ENCODE measurements at regions not wholly inside any gene's neighbourhood (a gene's known extent, or its start where the extent isn't known, plus 50 kb on each side); places are given as distances from the start of the nearest gene placed in this dataset.

- Histone ChIP-seq H3K4me1 (ENCODE audit: insufficient read depth, insufficient read length) (no peaks in the 10 kb centered on the region), H3K27me3 (ENCODE audit: insufficient read depth, insufficient read length) (no peaks in the 10 kb centered on the region), H3K9ac (ENCODE audit: insufficient read length, low read depth) (no peak overlapping the region), H3K4me3 (ENCODE audit: insufficient read length, low read depth) (no peak overlapping the region), H3K9me3 (ENCODE audit: insufficient read depth, low read length) (no peaks in the 10 kb centered on the region), H3K36me3 (ENCODE audit: insufficient read depth, insufficient read length, low read length) (no peaks in the 10 kb centered on the region)
- DNase-seq (ENCODE audit: low read depth, low spot score), result no peak
- no peak for TF ChIP-seq SUZ12 (IDR thresholded peaks at IDR 0.05; ENCODE audit: extremely low read depth, insufficient read depth, insufficient read length)
- no peak for TF ChIP-seq YY1 (IDR thresholded peaks at IDR 0.05; ENCODE audit: insufficient read depth, insufficient read length)
- no peak for TF ChIP-seq ZNF274 (IDR thresholded peaks at IDR 0.05; ENCODE audit: low read depth, low read length)
Measured at GRCh38 chr6:81233990-81234389, 518.5 kb downstream of the TENT5A start.

- Histone ChIP-seq H3K9me3 (ENCODE audit: insufficient read depth, low read length) (no peaks in the 10 kb centered on the region), H3K4me3 (ENCODE audit: insufficient read length, low read depth) (no peak overlapping the region), H3K27me3 (ENCODE audit: insufficient read depth, insufficient read length) (no peaks in the 10 kb centered on the region), H3K36me3 (ENCODE audit: insufficient read depth, insufficient read length, low read length) (no peaks in the 10 kb centered on the region), H3K9ac (ENCODE audit: insufficient read length, low read depth) (no peak overlapping the region), H3K4me1 (ENCODE audit: insufficient read depth, insufficient read length) (no peaks in the 10 kb centered on the region)
- no peak for DNase-seq (ENCODE audit: low read depth, low spot score)
- TF ChIP-seq ZNF274 (IDR thresholded peaks at IDR 0.05; ENCODE audit: low read depth, low read length), result no peak
- TF ChIP-seq SUZ12 (IDR thresholded peaks at IDR 0.05; ENCODE audit: extremely low read depth, insufficient read depth, insufficient read length), result no peak
- TF ChIP-seq YY1 (IDR thresholded peaks at IDR 0.05; ENCODE audit: insufficient read depth, insufficient read length), result no peak
Measured at GRCh38 chr6:81228912-81229555, 523.4 kb downstream of the TENT5A start.

DNA sequence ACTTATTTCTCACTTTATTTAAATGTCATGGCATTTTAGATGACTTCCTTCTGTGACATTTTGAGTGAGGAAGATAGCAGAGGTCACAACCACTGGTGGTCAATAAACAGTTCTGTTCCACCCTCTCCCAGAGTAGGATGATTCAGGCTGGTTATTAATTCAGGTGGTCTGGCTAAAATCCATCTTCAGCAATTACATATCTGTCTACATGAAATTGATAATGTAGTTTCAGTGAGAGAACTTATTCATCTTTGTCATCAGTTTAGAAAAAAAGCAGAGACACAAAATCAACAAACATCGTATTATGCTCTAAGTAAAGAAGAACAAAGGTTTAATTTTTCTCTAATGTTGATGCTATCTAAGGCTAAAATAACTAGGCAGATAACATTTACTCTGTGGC is 525.5 kb downstream of the TENT5A start:
- Histone ChIP-seq H3K27me3 (ENCODE audit: insufficient read depth, insufficient read length) (no peaks in the 10 kb centered on the region), H3K36me3 (ENCODE audit: insufficient read depth, insufficient read length, low read length) (no peaks in the 10 kb centered on the region), H3K4me3 (ENCODE audit: insufficient read length, low read depth) (no peak overlapping the region), H3K9ac (ENCODE audit: insufficient read length, low read depth) (no peak overlapping the region), H3K4me1 (ENCODE audit: insufficient read depth, insufficient read length) (no peaks in the 10 kb centered on the region), H3K9me3 (ENCODE audit: insufficient read depth, low read length) (no peaks in the 10 kb centered on the region)
- no peak for DNase-seq (ENCODE audit: low read depth, low spot score)
- TF ChIP-seq YY1 (IDR thresholded peaks at IDR 0.05; ENCODE audit: insufficient read depth, insufficient read length), result no peak
- TF ChIP-seq ZNF274 (IDR thresholded peaks at IDR 0.05; ENCODE audit: low read depth, low read length), result no peak
- TF ChIP-seq SUZ12 (IDR thresholded peaks at IDR 0.05; ENCODE audit: extremely low read depth, insufficient read depth, insufficient read length), result no peak

- Histone ChIP-seq H3K9ac (ENCODE audit: insufficient read length, low read depth) (no peak overlapping the region), H3K27me3 (ENCODE audit: insufficient read depth, insufficient read length) (no peaks in the 10 kb centered on the region), H3K36me3 (ENCODE audit: insufficient read depth, insufficient read length, low read length) (no peaks in the 10 kb centered on the region), H3K4me3 (ENCODE audit: insufficient read length, low read depth) (no peak overlapping the region), H3K9me3 (ENCODE audit: insufficient read depth, low read length) (no peaks in the 10 kb centered on the region), H3K4me1 (ENCODE audit: insufficient read depth, insufficient read length) (no peaks in the 10 kb centered on the region)
- TF ChIP-seq ZNF274 (IDR thresholded peaks at IDR 0.05; ENCODE audit: low read depth, low read length) (no peak), YY1 (IDR thresholded peaks at IDR 0.05; ENCODE audit: insufficient read depth, insufficient read length) (no peak), SUZ12 (IDR thresholded peaks at IDR 0.05; ENCODE audit: extremely low read depth, insufficient read depth, insufficient read length) (no peak)
- no peak for DNase-seq (ENCODE audit: low read depth, low spot score)
Measured at GRCh38 chr6:81216668-81217067, 535.8 kb downstream of the TENT5A start.

- H3K9ac ChIP-seq (ENCODE audit: insufficient read length, low read depth), result no peak overlapping the region
- no peak for DNase-seq (ENCODE audit: low read depth, low spot score)
- H3K27me3 ChIP-seq (ENCODE audit: insufficient read depth, insufficient read length), result no peaks in the 10 kb centered on the region
- H3K36me3 ChIP-seq (ENCODE audit: insufficient read depth, insufficient read length, low read length), result no peaks in the 10 kb centered on the region
- TF ChIP-seq ZNF274 (IDR thresholded peaks at IDR 0.05; ENCODE audit: low read depth, low read length), result no peak
- no peak for TF ChIP-seq SUZ12 (IDR thresholded peaks at IDR 0.05; ENCODE audit: extremely low read depth, insufficient read depth, insufficient read length)
- TF ChIP-seq YY1 (IDR thresholded peaks at IDR 0.05; ENCODE audit: insufficient read depth, insufficient read length), result no peak
- no peak overlapping the region for H3K4me3 ChIP-seq (ENCODE audit: insufficient read length, low read depth)
- no peaks in the 10 kb centered on the region for H3K4me1 ChIP-seq (ENCODE audit: insufficient read depth, insufficient read length)
- no peaks in the 10 kb centered on the region for H3K9me3 ChIP-seq (ENCODE audit: insufficient read depth, low read length)
Measured at GRCh38 chr6:81215092-81215432, 537.4 kb downstream of the TENT5A start.

- H3K9ac ChIP-seq (ENCODE audit: insufficient read length, low read depth), result no peak overlapping the region
- TF ChIP-seq ZNF274 (IDR thresholded peaks at IDR 0.05; ENCODE audit: low read depth, low read length) (no peak), YY1 (IDR thresholded peaks at IDR 0.05; ENCODE audit: insufficient read depth, insufficient read length) (no peak), SUZ12 (IDR thresholded peaks at IDR 0.05; ENCODE audit: extremely low read depth, insufficient read depth, insufficient read length) (no peak)
- H3K36me3 ChIP-seq (ENCODE audit: insufficient read depth, insufficient read length, low read length), result no peaks in the 10 kb centered on the region
- no peaks in the 10 kb centered on the region for H3K9me3 ChIP-seq (ENCODE audit: insufficient read depth, low read length)
- DNase-seq (ENCODE audit: low read depth, low spot score), result no peak
- no peaks in the 10 kb centered on the region for H3K27me3 ChIP-seq (ENCODE audit: insufficient read depth, insufficient read length)
- H3K4me1 ChIP-seq (ENCODE audit: insufficient read depth, insufficient read length), result no peaks in the 10 kb centered on the region
- H3K4me3 ChIP-seq (ENCODE audit: insufficient read length, low read depth), result no peak overlapping the region
Measured at GRCh38 chr6:81214414-81215091, 537.9 kb downstream of the TENT5A start.

GRCh38 chr6:81204731-81205130 is 547.8 kb downstream of the TENT5A start:
- H3K9me3 ChIP-seq (ENCODE audit: insufficient read depth, low read length), result peaks cover 8% of the 10 kb centered on the region; the same call in 1 of the 2 replicates
- no peaks in the 10 kb centered on the region for H3K27me3 ChIP-seq (ENCODE audit: insufficient read depth, insufficient read length)
- H3K9ac ChIP-seq (ENCODE audit: insufficient read length, low read depth), result no peak overlapping the region
- H3K4me3 ChIP-seq (ENCODE audit: insufficient read length, low read depth), result no peak overlapping the region
- no peak for TF ChIP-seq SUZ12 (IDR thresholded peaks at IDR 0.05; ENCODE audit: extremely low read depth, insufficient read depth, insufficient read length)
- TF ChIP-seq YY1 (IDR thresholded peaks at IDR 0.05; ENCODE audit: insufficient read depth, insufficient read length), result no peak
- TF ChIP-seq ZNF274 (IDR thresholded peaks at IDR 0.05; ENCODE audit: low read depth, low read length), result no peak
- no peaks in the 10 kb centered on the region for H3K4me1 ChIP-seq (ENCODE audit: insufficient read depth, insufficient read length)
- H3K36me3 ChIP-seq (ENCODE audit: insufficient read depth, insufficient read length, low read length), result no peaks in the 10 kb centered on the region
- no peak for DNase-seq (ENCODE audit: low read depth, low spot score)

Data from NT2/D1 (cell line).